Skeletal muscle tissue (tissue), 3 donors: ENCODE measurements at regions not wholly inside any gene's neighbourhood (a gene's known extent, or its start where the extent isn't known, plus 50 kb on each side); places are given as distances from the start of the nearest gene placed in this dataset.
"Not testable (repeated sequence)": the region's sequence is repeated elsewhere in the genome, so short reads cannot be mapped to it uniquely, and the experiment has no call there.

ENCODE experiments used
- H3K27ac ChIP-seq: one replicate; pipeline ENCODE4 v1.7.0; 2013; ENCODE audit warnings: mild to moderate bottlenecking, low read depth, low read length, inconsistent platforms
- H3K27me3 ChIP-seq, 3 donors: one replicate each; pipeline ENCODE4 v1.7.0; 2013; ENCODE audit warnings: low read length in 3 of 3; ENCODE audit not compliant: control insufficient read depth in 3 of 3, insufficient read depth in 3 of 3
- H3K36me3 ChIP-seq, 3 donors: one replicate each; pipeline ENCODE4 v1.7.0; 2013; ENCODE audit warnings: low read length in 3 of 3; ENCODE audit not compliant: control insufficient read depth in 3 of 3, insufficient read depth in 3 of 3
- H3K4me1 ChIP-seq, 3 donors: one replicate each; pipeline ENCODE4 v1.7.0; 2013; ENCODE audit warnings: low read length in 3 of 3, mild to moderate bottlenecking in 3 of 3; ENCODE audit not compliant: control insufficient read depth in 3 of 3, insufficient read depth in 3 of 3
- H3K4me3 ChIP-seq, 3 donors: one replicate each; pipeline ENCODE4 v1.7.0; 2013; ENCODE audit warnings: low read length in 3 of 3
- H3K9ac ChIP-seq, 3 donors: one replicate each; pipeline ENCODE4 v1.7.0; 2013; ENCODE audit warnings: low read length in 3 of 3, mild to moderate bottlenecking in 3 of 3, moderate library complexity in 2 of 3, low read depth in 1 of 3
- H3K9me3 ChIP-seq, 3 donors: one replicate each; pipeline ENCODE4 v1.7.0; 2013; ENCODE audit warnings: low read length in 3 of 3; ENCODE audit not compliant: control insufficient read depth in 3 of 3
- donor health status: Osteomylitis.

GRCh38 chr4:86413426-86413825 lies 53.6 kb upstream of the MAPK10 start:
- H3K9ac ChIP-seq, H3K9me3 ChIP-seq, H3K27me3 ChIP-seq, H3K4me3 ChIP-seq, H3K27ac ChIP-seq, H3K36me3 ChIP-seq, H3K4me1 ChIP-seq: not testable (repeated sequence)

- H3K9ac ChIP-seq = no peak overlapping the region
- no peak overlapping the region for H3K27ac ChIP-seq
- H3K27me3 ChIP-seq = no peaks in the 10 kb centered on the region
- no peaks in the 10 kb centered on the region for H3K4me1 ChIP-seq
- H3K4me3 ChIP-seq = no peak overlapping the region
- peaks cover 0 to 3% (median 0%) of the 10 kb centered on the region in 3 donors for H3K9me3 ChIP-seq
- H3K36me3 ChIP-seq = no peaks in the 10 kb centered on the region
Measured at GRCh38 chr4:86414686-86415085, 54.8 kb upstream of the MAPK10 start.

- no peaks in the 10 kb centered on the region for H3K27me3 ChIP-seq
- H3K9ac ChIP-seq = no peak overlapping the region
Measured at GRCh38 chr4:86416081-86416480, 56.2 kb upstream of the MAPK10 start.

GRCh38 chr4:86421461-86421860 lies 61.6 kb upstream of the MAPK10 start:
- no peaks in the 10 kb centered on the region for H3K4me1 ChIP-seq
- H3K27me3 ChIP-seq = no peaks in the 10 kb centered on the region
- no peak overlapping the region for H3K4me3 ChIP-seq
- no peaks in the 10 kb centered on the region for H3K36me3 ChIP-seq
- H3K27ac ChIP-seq = no peak overlapping the region
- no peaks in the 10 kb centered on the region for H3K9me3 ChIP-seq
- no peak overlapping the region for H3K9ac ChIP-seq

More at GRCh38 chr4:86416081-86416480, 56.2 kb upstream of the MAPK10 start:
- Histone ChIP-seq H3K9me3 (peaks cover 0 to 3% (median 0%) of the 10 kb centered on the region in 3 donors), H3K4me1 (no peaks in the 10 kb centered on the region), H3K36me3 (no peaks in the 10 kb centered on the region), H3K27ac (no peak overlapping the region), H3K4me3 (no peak overlapping the region)

GRCh38 chr4:86431543-86432116 lies 71.8 kb upstream of the MAPK10 start:
- Histone ChIP-seq H3K27me3 (no peaks in the 10 kb centered on the region), H3K9ac (no peak overlapping the region), H3K4me1 (no peaks in the 10 kb centered on the region), H3K9me3 (no peaks in the 10 kb centered on the region), H3K4me3 (no peak overlapping the region), H3K36me3 (no peaks in the 10 kb centered on the region), H3K27ac (no peak overlapping the region)

- Histone ChIP-seq H3K4me3 (no peak overlapping the region), H3K27me3 (no peaks in the 10 kb centered on the region), H3K4me1 (no peaks in the 10 kb centered on the region), H3K27ac (no peak overlapping the region), H3K9ac (no peak overlapping the region), H3K9me3 (no peaks in the 10 kb centered on the region), H3K36me3 (no peaks in the 10 kb centered on the region)
Measured at GRCh38 chr4:86432559-86433134, 72.8 kb upstream of the MAPK10 start.

- Histone ChIP-seq H3K4me3 (no peak overlapping the region), H3K27me3 (no peaks in the 10 kb centered on the region), H3K36me3 (no peaks in the 10 kb centered on the region), H3K9me3 (no peaks in the 10 kb centered on the region), H3K9ac (no peak overlapping the region), H3K4me1 (no peaks in the 10 kb centered on the region), H3K27ac (no peak overlapping the region)
Measured at GRCh38 chr4:86439293-86439692, 79.4 kb upstream of the MAPK10 start.

- Histone ChIP-seq H3K27ac (no peak overlapping the region), H3K4me1 (no peaks in the 10 kb centered on the region)
Measured at GRCh38 chr4:86441175-86441936, 81.5 kb upstream of the MAPK10 start.

GRCh38 chr4:86442881-86443280 lies 83.0 kb upstream of the MAPK10 start:
- Histone ChIP-seq H3K9me3 (no peaks in the 10 kb centered on the region), H3K4me3 (no peak overlapping the region), H3K9ac (no peak overlapping the region), H3K36me3 (no peaks in the 10 kb centered on the region), H3K27me3 (no peaks in the 10 kb centered on the region), H3K4me1 (no peaks in the 10 kb centered on the region), H3K27ac (no peak overlapping the region)

More at GRCh38 chr4:86441175-86441936, 81.5 kb upstream of the MAPK10 start:
- no peaks in the 10 kb centered on the region for H3K27me3 ChIP-seq
- no peaks in the 10 kb centered on the region for H3K9me3 ChIP-seq
- H3K36me3 ChIP-seq = no peaks in the 10 kb centered on the region
- H3K4me3 ChIP-seq = no peak overlapping the region
- no peak overlapping the region for H3K9ac ChIP-seq

GRCh38 chr4:86443495-86443894 lies 83.6 kb upstream of the MAPK10 start:
- no peaks in the 10 kb centered on the region for H3K36me3 ChIP-seq
- no peak overlapping the region for H3K4me3 ChIP-seq
- H3K4me1 ChIP-seq = no peaks in the 10 kb centered on the region
- no peaks in the 10 kb centered on the region for H3K27me3 ChIP-seq
- no peaks in the 10 kb centered on the region for H3K9me3 ChIP-seq
- H3K9ac ChIP-seq = no peak overlapping the region
- H3K27ac ChIP-seq = no peak overlapping the region
